Left kidney (tissue), 1 donor: ENCODE measurements at regions not wholly inside any gene's neighbourhood (a gene's known extent, or its start where the extent isn't known, plus 50 kb on each side); places are given as distances from the start of the nearest gene placed in this dataset.
"Not testable (repeated sequence)": the region's sequence is repeated elsewhere in the genome, so short reads cannot be mapped to it uniquely, and the experiment has no call there.

Experiments used
- DNase-seq: peaks from one replicate; pipeline ENCODE4 v3.0.0-alpha.2; 2013

- no peak for DNase-seq
Observed at GRCh38 chr21:38911484-38912101, 105.9 kb downstream of the ETS2 start.

DNA sequence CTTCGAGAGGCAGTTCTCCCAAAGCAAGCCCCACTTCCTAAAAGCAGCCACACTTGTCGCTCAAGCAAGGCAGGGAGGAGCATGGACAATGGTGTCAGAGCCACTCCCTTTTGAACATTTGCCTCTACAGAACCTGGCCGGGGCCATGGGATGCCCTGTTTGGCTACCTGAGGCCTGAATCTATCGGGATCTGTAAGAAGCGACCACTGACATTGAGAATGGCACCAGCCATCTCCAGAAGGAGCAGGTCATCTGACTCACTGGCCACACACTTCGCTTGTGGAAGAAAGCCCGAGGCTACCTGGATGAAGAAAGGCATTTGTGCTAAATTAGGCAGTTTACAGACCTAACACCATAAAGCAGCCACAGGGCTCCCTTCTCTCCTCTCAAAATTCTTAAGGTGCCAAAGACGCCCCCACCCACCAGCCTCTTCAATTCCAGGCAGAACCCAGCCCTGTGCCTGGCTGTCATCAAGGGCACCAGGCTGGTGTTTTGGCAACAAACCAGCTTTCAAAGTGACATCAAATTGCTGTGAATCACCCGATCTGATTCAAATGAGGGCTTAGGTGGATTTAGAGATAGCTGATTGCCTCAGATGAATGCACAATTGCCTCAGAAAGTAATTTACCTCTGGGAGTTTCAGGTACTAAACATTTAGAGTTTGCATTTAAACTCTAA lies 104.8 kb downstream of the ETS2 start:
- no peak for DNase-seq

- no peak for DNase-seq
Observed at GRCh38 chr21:38909929-38910328, 104.2 kb downstream of the ETS2 start.

DNA sequence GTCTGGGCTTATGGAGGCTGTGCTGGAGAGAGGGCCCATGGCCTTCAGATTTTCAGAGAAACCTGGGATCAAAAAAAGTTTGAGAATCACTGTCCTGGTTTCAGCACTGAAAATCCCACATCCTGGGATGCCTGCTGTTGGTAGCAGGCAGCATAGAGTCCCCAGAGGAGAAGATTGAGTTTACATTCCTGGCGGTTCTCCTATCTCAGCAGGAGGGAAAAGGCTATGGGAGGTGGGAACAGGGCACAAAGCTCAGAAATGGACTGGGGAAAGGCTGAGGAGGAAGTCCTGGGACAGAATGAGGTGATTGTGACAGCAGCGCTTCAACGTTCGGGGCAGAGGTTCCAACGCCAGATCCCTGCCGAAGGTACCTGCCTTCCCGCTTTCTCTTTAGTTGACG lies 103.4 kb downstream of the ETS2 start:
- DNase-seq, result no peak

DNA sequence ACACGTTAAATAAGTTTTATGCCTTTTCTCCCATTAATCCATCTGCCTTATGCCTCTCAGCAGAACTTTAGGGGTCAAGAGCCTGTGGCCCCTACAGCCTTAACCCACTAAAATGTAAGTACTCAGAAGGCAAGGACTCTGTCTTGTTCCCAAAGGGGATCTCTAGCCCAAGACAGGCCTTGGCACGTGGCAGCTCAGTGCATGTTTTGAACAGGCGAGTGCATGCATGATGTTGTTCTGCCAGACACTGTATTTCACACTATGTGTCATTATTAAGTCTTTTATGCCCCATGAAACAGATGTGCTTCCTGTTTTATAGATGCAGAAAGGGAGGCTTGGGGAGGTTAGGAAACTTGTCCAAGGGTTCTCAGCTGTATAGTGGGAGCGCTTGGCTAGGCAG lies 102.8 kb downstream of the ETS2 start:
- no peak for DNase-seq

DNA sequence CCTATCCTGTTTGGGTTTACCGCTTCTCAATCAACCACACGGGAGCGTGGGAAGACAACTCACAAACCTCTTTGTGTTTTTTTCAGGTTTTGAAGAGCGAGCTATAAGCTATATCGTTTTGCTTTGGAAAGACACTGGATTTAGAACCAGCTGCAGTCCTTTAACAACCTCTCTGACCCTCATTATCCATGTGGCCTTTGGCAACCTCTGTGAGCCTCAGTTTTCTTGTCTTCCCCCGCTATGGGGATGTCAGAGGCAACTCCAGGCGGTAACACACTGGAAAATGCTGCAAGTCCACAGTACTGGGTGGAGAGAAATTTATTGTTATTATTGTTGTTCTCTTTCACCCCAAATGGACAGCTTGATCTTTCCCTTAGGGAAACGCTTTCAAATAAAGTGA lies 100.0 kb downstream of the ETS2 start:
- DNase-seq, result peak; percentile 80

GRCh38 chr21:38905328-38905727 lies 99.6 kb downstream of the ETS2 start:
- DNase-seq, result no peak

GRCh38 chr21:38903690-38904139 lies 98.0 kb downstream of the ETS2 start:
- no peak for DNase-seq

- DNase-seq, result no peak
Observed at GRCh38 chr21:38902608-38903445, 97.1 kb downstream of the ETS2 start.

- no peak for DNase-seq
Observed at GRCh38 chr21:38900499-38900898, 94.8 kb downstream of the ETS2 start.

GRCh38 chr21:38899985-38900384 lies 94.3 kb downstream of the ETS2 start:
- not testable (repeated sequence) for DNase-seq

DNA sequence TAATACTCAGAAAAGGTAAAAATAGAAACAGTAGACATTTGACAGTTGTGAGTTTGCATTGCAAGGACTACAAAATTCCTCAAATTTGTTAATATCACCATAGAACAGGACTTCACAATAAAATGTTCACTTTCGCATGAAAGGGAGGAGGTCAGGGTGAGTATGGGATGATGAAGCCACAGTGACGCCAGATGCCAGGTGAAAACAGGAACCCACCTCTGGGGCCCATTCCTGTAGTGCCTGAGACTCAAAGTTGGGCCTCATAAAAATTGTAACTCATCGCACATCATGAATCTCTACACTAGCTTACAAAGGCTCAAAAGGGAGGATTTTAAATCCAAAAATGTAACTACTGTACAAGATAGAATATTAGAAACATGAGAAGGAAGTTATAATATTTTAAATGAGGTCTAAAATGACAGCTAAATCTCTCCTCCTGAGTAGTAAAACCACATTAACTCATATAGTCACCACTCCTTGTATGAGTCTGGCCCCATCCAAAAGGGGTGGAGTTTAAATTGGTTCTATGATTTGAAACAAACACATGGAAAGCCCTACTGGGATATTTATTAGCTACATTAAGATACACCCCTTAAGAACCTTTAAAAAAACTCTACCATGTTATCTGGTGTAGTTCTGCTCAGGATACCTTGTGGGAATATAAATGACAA lies 93.7 kb downstream of the ETS2 start:
- no peak for DNase-seq

GRCh38 chr21:38898422-38899096 lies 92.8 kb downstream of the ETS2 start:
- DNase-seq, result no peak

GRCh38 chr21:38897532-38898421 lies 92.0 kb downstream of the ETS2 start:
- no peak for DNase-seq

DNA sequence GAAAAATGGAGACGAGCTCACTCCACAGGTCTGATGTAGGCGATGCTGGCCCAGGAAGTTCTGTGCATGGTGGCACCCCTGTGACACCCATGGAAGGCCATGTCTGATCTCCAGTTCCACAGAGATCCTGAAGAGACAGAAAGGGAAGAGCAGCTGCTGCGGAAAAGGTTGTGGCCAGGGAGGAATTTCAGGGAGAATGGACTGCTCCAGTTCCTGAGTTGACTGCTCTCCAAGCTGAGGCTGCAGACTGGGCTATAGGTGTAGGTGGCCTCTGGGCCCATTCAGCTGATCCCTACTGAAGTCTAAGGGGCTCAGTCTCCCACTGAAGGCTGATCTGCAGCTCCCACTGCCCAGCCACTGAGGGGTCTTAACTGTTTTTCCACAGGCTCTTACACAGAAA lies 89.2 kb downstream of the ETS2 start:
- no peak for DNase-seq

DNA sequence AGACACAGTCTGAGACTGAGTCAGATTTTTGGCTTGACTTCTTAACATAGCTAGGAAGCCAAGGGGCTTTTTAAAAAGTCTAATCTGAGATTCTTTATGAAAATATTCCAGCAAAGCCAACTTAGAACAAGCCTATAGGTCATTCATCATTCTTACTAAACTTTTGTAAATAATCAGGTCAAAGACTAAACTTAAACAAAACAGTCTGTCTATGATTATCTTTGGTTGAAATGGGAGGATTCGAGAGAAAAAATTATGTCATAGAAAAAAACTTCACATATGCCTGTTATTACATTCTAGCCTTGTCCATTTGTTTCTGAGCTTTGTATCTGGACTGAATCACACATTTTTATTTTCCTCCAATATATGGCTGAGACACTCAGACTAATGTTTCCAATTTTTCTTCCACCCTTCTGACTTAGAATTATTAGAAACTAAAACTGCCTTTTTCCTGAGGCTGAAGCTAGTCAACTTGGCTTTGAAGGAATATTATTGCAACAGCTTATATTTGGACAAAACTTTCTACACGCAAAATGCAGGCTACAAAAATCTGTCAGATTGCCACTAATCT lies 83.3 kb downstream of the ETS2 start:
- no peak for DNase-seq

- DNase-seq, result no peak
Observed at GRCh38 chr21:38887749-38888148, 82.0 kb downstream of the ETS2 start.

DNA sequence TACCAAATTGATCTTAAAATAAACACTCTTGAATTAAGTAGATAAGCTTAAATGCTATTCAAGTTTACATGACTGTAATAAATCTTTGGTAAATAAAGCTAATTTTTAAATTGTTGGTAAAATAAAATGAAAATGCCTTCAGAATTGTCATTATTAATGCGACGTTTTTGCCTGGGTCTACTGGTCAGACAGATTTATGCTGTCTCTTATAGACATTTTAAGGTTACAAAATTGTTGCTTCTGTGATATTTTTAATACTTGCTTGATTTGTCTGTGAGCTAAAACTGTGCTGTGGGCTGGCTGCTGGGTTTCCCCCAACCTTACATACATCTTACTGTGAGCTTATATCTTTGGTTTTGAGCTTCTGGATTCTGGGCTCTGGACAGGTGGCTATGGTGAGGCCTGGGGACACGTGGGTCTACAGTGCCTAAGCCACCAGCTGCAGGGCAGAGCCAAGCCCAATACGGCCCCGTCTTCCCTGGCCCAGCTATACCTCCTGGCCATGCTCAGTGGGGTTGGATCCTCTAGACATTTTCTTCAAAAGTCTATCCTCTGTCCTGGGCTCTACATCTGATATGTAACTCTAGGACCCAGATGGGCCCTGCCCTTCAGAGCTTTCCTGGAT lies 81.4 kb downstream of the ETS2 start:
- no peak for DNase-seq

- DNase-seq, result no peak
Observed at GRCh38 chr21:38885909-38886308, 80.2 kb downstream of the ETS2 start.

DNA sequence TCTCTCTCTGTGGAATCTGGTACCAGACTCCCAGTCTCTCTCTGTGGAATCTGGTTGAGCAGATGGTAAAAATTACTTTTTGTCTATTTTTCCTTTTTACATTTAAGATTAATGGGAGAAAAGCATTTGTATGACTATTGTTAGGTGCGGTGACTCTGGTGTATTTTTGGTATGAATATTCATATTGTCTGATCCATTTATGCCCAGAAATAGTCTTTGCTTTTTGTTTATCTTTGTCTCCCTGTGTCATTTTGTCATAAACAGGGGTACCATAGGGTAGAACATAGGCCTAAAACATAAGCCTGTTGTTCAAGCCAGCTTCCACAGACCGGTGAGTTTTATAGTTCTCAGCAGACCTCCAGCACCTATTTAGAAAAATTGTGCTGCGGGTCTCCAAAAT lies 78.7 kb downstream of the ETS2 start:
- no peak for DNase-seq
